Adipocyte (in vitro differentiated cells): ENCODE measurements at regions not wholly inside any gene's neighbourhood (a gene's known extent, or its start where the extent isn't known, plus 50 kb on each side); places are given as distances from the start of the nearest gene placed in this dataset.

Experiments
- DNase-seq: peaks from one replicate; pipeline ENCODE4 v3.0.0-alpha.2; 2015; ENCODE audit warnings: low read depth
- H3K27me3 ChIP-seq: replicated peaks from 2 replicates; pipeline ENCODE4 v1.7.0; 2013; ENCODE audit warnings: mild to moderate bottlenecking, low read length, moderate library complexity; ENCODE audit not compliant: control insufficient read depth, insufficient read depth
- H3K36me3 ChIP-seq: 2 replicates; pipeline ENCODE4 v1.7.0; 2013; ENCODE audit warnings: low read length, mild to moderate bottlenecking, moderate library complexity; ENCODE audit not compliant: control insufficient read depth, insufficient read depth, severe bottlenecking
- H3K4me1 ChIP-seq: 2 replicates; pipeline ENCODE4 v1.7.0; 2013; ENCODE audit warnings: mild to moderate bottlenecking, low read length, moderate library complexity; ENCODE audit not compliant: control insufficient read depth, insufficient read depth
- H3K4me3 ChIP-seq: 2 replicates; pipeline ENCODE4 v1.7.0; 2013; ENCODE audit warnings: mild to moderate bottlenecking, low read length, moderate library complexity
- H3K9ac ChIP-seq: 2 replicates; pipeline ENCODE4 v1.7.0; 2013; ENCODE audit warnings: mild to moderate bottlenecking, low read length, moderate library complexity
- H3K9me3 ChIP-seq: 2 replicates; pipeline ENCODE4 v1.7.0; 2013; ENCODE audit warnings: mild to moderate bottlenecking, low read length, moderate library complexity; ENCODE audit not compliant: control insufficient read depth

DNA sequence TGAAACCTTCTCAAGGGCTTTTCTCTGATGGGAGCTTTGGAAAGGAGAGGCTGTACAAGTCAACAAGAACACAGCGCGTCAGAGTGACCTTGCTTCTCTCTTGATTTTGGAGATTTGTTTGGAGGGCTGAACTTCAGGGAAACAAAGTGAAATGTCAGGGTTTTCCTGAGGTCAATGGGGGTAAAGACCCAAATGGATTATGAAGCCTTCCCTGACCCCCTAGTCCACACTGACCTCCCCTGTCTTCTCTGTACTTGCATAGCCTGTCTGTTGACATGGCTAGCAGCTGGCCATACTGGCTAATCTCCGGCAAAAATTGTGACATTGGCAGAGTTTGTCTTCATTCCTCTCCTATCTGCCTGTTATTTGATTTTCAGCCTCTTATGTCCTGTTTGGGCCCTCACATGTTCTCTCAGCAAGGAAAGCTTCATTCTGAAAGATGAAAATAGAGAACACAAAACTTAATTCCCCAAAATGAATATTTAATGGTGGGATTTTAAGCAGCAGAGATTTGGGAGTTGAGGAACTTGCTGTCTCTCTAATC, 149.3 kb upstream of the HAAO start:
- no peak overlapping the region for H3K4me3 ChIP-seq
- H3K36me3 ChIP-seq: no peaks in the 10 kb centered on the region
- no peak for DNase-seq
- H3K27me3 ChIP-seq: no peaks in the 10 kb centered on the region
- no peaks in the 10 kb centered on the region for H3K4me1 ChIP-seq
- no peak overlapping the region for H3K9ac ChIP-seq
- no peaks in the 10 kb centered on the region for H3K9me3 ChIP-seq

GRCh38 chr2:42939411-42940206, 147.2 kb upstream of the HAAO start:
- no peaks in the 10 kb centered on the region for H3K36me3 ChIP-seq
- no peak overlapping the region for H3K9ac ChIP-seq
- no peaks in the 10 kb centered on the region for H3K27me3 ChIP-seq
- no peak overlapping the region for H3K4me3 ChIP-seq
- H3K4me1 ChIP-seq: peaks cover 9% of the 10 kb centered on the region
- no peaks in the 10 kb centered on the region for H3K9me3 ChIP-seq
- no peak for DNase-seq

- Histone ChIP-seq H3K4me1 (peaks cover 9% of the 10 kb centered on the region), H3K9ac (no peak overlapping the region), H3K36me3 (no peaks in the 10 kb centered on the region), H3K4me3 (no peak overlapping the region), H3K27me3 (no peaks in the 10 kb centered on the region), H3K9me3 (no peaks in the 10 kb centered on the region)
- DNase-seq: no peak
Observed at GRCh38 chr2:42938671-42939370, 146.4 kb upstream of the HAAO start.

- H3K9ac ChIP-seq: no peak overlapping the region
- no peaks in the 10 kb centered on the region for H3K36me3 ChIP-seq
- DNase-seq: no peak
- no peaks in the 10 kb centered on the region for H3K27me3 ChIP-seq
- H3K4me3 ChIP-seq: no peak overlapping the region
- peaks cover 9% of the 10 kb centered on the region for H3K4me1 ChIP-seq
- H3K9me3 ChIP-seq: no peaks in the 10 kb centered on the region
Observed at GRCh38 chr2:42937171-42937875, 144.9 kb upstream of the HAAO start.

- peak overlapping the region; percentile 66 for H3K9ac ChIP-seq
- H3K4me3 ChIP-seq: no peak overlapping the region
- no peaks in the 10 kb centered on the region for H3K9me3 ChIP-seq
- DNase-seq: no peak
- peaks cover 11% of the 10 kb centered on the region for H3K4me1 ChIP-seq
- no peaks in the 10 kb centered on the region for H3K27me3 ChIP-seq
- no peaks in the 10 kb centered on the region for H3K36me3 ChIP-seq
Observed at GRCh38 chr2:42935692-42936671, 143.6 kb upstream of the HAAO start.

- Histone ChIP-seq H3K36me3 (no peaks in the 10 kb centered on the region), H3K27me3 (no peaks in the 10 kb centered on the region), H3K9me3 (no peaks in the 10 kb centered on the region), H3K4me1 (peaks cover 22% of the 10 kb centered on the region), H3K9ac (no peak overlapping the region), H3K4me3 (no peak overlapping the region)
- DNase-seq: no peak
Observed at GRCh38 chr2:42934580-42935186, 142.3 kb upstream of the HAAO start.

GRCh38 chr2:42933824-42934254, 141.5 kb upstream of the HAAO start:
- Histone ChIP-seq H3K9me3 (no peaks in the 10 kb centered on the region), H3K27me3 (no peaks in the 10 kb centered on the region), H3K9ac (no peak overlapping the region), H3K4me1 (peaks cover 30% of the 10 kb centered on the region), H3K4me3 (no peak overlapping the region), H3K36me3 (no peaks in the 10 kb centered on the region)
- no peak for DNase-seq

DNA sequence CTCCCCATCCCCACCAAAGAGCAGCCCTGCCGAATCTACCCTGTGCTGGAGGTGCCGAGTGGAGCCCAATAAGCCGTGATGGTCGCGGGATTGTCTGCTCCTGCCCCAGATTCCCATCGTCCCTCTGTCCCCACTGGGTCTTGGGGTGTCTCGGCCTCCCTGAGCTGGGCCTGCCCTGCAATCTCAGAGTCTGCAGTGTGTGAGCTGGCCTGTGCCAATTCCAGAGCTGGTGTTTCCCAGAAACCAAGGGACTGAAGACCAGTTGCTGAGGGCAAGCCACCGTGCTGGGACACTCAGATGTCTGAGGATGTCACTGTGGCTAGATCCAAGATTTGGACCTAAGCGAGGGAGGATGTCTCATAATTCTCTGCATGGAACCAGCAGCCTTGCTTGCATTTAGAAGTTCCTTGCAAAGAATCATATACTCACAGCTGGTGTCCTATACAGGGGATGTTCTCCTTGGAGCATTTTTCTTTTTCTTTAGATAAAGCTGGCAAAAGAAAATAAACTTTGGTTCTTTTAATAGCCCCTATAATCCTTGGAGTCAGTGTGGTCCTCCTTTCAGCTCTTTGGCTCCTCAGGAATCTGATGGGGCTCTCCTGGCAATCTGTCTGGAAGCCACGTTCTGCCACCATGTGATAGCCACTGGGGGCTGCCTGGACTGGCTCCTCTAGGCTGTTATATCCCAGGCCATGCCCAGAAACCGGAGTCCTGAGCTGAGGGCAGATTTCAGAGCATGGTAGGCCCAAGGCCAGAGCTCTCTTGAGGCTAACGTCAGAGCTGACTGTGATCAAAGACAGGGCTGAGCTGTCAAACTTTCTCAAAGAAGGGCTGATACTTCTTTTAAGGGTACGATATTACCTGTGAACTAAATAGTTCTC, 140.1 kb upstream of the HAAO start:
- Histone ChIP-seq H3K36me3 (no peaks in the 10 kb centered on the region), H3K9me3 (no peaks in the 10 kb centered on the region), H3K4me3 (no peak overlapping the region), H3K9ac (no peak overlapping the region), H3K27me3 (no peaks in the 10 kb centered on the region), H3K4me1 (peaks cover 36% of the 10 kb centered on the region)
- no peak for DNase-seq

DNA sequence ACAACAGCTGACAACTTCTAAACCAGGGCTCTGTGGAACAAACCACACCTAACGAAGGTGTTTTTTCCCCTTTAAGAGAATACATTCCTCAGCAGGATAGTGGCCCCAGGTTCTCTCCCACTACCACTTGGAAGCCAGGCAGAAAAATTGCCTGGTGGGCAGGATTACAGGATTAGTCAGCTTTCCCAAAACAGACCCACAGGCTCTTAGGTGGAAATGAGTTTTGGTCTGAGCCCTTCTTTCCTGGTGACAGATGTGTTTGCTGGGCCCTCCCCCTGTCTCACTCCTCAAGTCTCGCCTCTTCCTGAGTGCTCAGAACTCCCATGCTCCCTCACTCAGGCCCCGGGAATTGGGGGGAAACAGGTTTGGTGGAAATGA, 139.4 kb upstream of the HAAO start:
- Histone ChIP-seq H3K4me1 (peaks cover 43% of the 10 kb centered on the region), H3K9ac (peak overlapping the region; percentile 18), H3K9me3 (no peaks in the 10 kb centered on the region), H3K36me3 (no peaks in the 10 kb centered on the region), H3K27me3 (no peaks in the 10 kb centered on the region), H3K4me3 (no peak overlapping the region)
- DNase-seq: no peak
